ENCODE measurements at regions not wholly inside any gene's neighbourhood (a gene's known extent, or its start where the extent isn't known, plus 50 kb on each side); places are given as distances from the start of the nearest gene placed in this dataset.

DNA sequence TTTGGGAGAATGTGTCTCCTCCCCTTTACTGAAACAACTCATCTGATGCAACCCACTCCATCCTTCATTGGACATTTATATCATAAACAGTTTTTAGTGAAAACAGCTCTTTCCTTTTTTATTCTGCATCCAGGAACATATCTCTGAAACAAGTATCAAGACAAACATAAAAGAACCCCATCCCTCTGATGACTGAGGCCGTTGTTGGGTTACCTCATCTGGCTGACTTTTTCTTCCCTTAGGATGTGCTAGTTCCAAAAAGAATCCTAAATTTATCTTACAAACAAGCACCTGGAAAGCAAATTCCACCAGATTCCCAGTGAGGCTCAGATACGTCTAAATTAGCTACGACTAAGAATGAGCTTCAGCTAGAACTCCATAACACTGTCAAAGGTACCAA lies 483.7 kb upstream of the INTU start:
- Histone ChIP-seq H3K36me3 (ENCODE audit: control insufficient read depth in 4 of 4, insufficient read depth in 3 of 4, low read depth in 1 of 4, low read length in 3 of 4) (no peaks in the 10 kb centered on the region), H3K27ac (ENCODE audit: low read depth in 1 of 2, low read length in 2 of 2) (no peak overlapping the region), H3K9ac (ENCODE audit: low read depth in 1 of 2, low read length in 2 of 2) (no peak overlapping the region), H3K4me3 (ENCODE audit: low read depth in 1 of 3, low read length in 3 of 3) (no peak overlapping the region), H3K27me3 (ENCODE audit: control insufficient read depth in 4 of 4, insufficient read depth in 4 of 4, low read length in 3 of 4) (peaks cover 0 to 3% (median 0%) of the 10 kb centered on the region in 4 donors), H3K9me3 (ENCODE audit: control insufficient read depth in 4 of 4, low read length in 3 of 4) (no peaks in the 10 kb centered on the region), H3K4me1 (ENCODE audit: control insufficient read depth in 4 of 4, insufficient read depth in 4 of 4, low read length in 3 of 4) (no peaks in the 10 kb centered on the region)
- WGBS = 85% methylated on average over 3 of the region's 3 CpGs
- TF ChIP-seq SP1 (IDR thresholded peaks at IDR 0.05) (no peak), TAF1 (conservative IDR thresholded peaks at IDR 0.05) (no peak), HNF4A (conservative IDR thresholded peaks at IDR 0.05) (no peak), GABPA (IDR thresholded peaks at IDR 0.05 in 1 of 2, conservative IDR thresholded peaks at IDR 0.05 in 1 of 2) (no peak)
- TF ChIP-seq, protein P1, sequence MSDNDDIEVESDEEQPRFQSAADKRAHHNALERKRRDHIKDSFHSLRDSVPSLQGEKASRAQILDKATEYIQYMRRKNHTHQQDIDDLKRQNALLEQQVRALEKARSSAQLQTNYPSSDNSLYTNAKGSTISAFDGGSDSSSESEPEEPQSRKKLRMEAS (IDR thresholded peaks at IDR 0.05) = no peak
- DNase-seq (ENCODE audit: low spot score) = no peak

DNA sequence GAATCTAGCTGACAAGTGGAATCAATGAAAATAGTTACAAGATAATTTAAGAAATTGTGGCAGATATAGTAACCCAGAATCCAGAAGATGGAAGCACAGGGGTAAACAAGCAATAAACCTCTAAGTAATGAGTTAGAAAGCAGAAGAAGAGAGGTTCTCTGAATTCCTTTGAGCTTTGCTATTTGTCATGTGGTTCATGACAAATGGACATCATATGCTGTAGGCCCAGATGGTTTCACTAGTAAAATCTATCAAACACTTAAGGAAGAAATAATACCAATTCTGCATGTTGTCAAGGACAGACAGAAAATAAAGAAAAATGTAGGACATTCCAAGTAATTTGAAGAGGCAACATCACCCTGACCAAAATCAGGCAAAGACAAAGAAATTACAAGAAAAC lies 480.8 kb upstream of the INTU start:
- Histone ChIP-seq H3K4me1 (ENCODE audit: control insufficient read depth in 4 of 4, insufficient read depth in 4 of 4, low read length in 3 of 4) (no peaks in the 10 kb centered on the region), H3K36me3 (ENCODE audit: control insufficient read depth in 4 of 4, insufficient read depth in 3 of 4, low read depth in 1 of 4, low read length in 3 of 4) (no peaks in the 10 kb centered on the region), H3K27ac (ENCODE audit: low read depth in 1 of 2, low read length in 2 of 2) (no peak overlapping the region), H3K4me3 (ENCODE audit: low read depth in 1 of 3, low read length in 3 of 3) (no peak overlapping the region), H3K27me3 (ENCODE audit: control insufficient read depth in 4 of 4, insufficient read depth in 4 of 4, low read length in 3 of 4) (peaks cover 0 to 3% (median 0%) of the 10 kb centered on the region in 4 donors), H3K9me3 (ENCODE audit: control insufficient read depth in 4 of 4, low read length in 3 of 4) (no peaks in the 10 kb centered on the region), H3K9ac (ENCODE audit: low read depth in 1 of 2, low read length in 2 of 2) (no peak overlapping the region)
- DNase-seq (ENCODE audit: low spot score) = no peak
- TF ChIP-seq JUND (IDR thresholded peaks at IDR 0.05) (no peak), RAD21 (IDR thresholded peaks at IDR 0.05) (no peak)

DNA sequence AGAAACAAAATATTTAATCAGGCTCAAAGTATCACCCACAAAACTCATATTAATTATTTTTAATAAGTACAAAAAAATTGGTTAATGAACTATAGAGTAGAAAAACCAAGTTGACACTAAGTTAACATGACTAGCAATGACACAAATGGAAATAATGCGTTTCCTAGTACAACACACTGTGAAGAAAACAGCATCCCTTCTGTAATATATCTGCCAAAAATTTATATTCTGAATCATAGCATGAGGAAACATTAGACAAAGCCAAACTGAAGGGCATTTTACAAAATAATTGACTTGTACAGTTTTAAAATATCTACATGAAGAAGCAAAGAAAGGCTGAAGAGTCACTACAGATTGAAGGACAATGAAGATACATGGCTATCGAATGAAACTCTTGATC lies 477.6 kb upstream of the INTU start:
- Histone ChIP-seq H3K27me3 (ENCODE audit: control insufficient read depth in 4 of 4, insufficient read depth in 4 of 4, low read length in 3 of 4) (peaks cover 0 to 3% (median 0%) of the 10 kb centered on the region in 4 donors), H3K9me3 (ENCODE audit: control insufficient read depth in 4 of 4, low read length in 3 of 4) (no peaks in the 10 kb centered on the region), H3K4me1 (ENCODE audit: control insufficient read depth in 4 of 4, insufficient read depth in 4 of 4, low read length in 3 of 4) (no peaks in the 10 kb centered on the region), H3K27ac (ENCODE audit: low read depth in 1 of 2, low read length in 2 of 2) (no peak overlapping the region), H3K9ac (ENCODE audit: low read depth in 1 of 2, low read length in 2 of 2) (no peak overlapping the region), H3K4me3 (ENCODE audit: low read depth in 1 of 3, low read length in 3 of 3) (no peak overlapping the region), H3K36me3 (ENCODE audit: control insufficient read depth in 4 of 4, insufficient read depth in 3 of 4, low read depth in 1 of 4, low read length in 3 of 4) (no peaks in the 10 kb centered on the region)
- DNase-seq (ENCODE audit: low spot score) = no peak
- 82% methylated on average over 2 of the region's 2 CpGs for WGBS
- TF ChIP-seq TAF1 (conservative IDR thresholded peaks at IDR 0.05) = no peak
- TF ChIP-seq SP1 (IDR thresholded peaks at IDR 0.05) = no peak
- no peak for TF ChIP-seq JUND (IDR thresholded peaks at IDR 0.05)
- TF ChIP-seq, protein P2, sequence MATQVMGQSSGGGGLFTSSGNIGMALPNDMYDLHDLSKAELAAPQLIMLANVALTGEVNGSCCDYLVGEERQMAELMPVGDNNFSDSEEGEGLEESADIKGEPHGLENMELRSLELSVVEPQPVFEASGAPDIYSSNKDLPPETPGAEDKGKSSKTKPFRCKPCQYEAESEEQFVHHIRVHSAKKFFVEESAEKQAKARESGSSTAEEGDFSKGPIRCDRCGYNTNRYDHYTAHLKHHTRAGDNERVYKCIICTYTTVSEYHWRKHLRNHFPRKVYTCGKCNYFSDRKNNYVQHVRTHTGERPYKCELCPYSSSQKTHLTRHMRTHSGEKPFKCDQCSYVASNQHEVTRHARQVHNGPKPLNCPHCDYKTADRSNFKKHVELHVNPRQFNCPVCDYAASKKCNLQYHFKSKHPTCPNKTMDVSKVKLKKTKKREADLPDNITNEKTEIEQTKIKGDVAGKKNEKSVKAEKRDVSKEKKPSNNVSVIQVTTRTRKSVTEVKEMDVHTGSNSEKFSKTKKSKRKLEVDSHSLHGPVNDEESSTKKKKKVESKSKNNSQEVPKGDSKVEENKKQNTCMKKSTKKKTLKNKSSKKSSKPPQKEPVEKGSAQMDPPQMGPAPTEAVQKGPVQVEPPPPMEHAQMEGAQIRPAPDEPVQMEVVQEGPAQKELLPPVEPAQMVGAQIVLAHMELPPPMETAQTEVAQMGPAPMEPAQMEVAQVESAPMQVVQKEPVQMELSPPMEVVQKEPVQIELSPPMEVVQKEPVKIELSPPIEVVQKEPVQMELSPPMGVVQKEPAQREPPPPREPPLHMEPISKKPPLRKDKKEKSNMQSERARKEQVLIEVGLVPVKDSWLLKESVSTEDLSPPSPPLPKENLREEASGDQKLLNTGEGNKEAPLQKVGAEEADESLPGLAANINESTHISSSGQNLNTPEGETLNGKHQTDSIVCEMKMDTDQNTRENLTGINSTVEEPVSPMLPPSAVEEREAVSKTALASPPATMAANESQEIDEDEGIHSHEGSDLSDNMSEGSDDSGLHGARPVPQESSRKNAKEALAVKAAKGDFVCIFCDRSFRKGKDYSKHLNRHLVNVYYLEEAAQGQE (IDR thresholded peaks at IDR 0.05) = no peak
- TF ChIP-seq RXRA (IDR thresholded peaks at IDR 0.05) = no peak
- no peak for TF ChIP-seq HNF4G (IDR thresholded peaks at IDR 0.05)
- no peak for TF ChIP-seq RAD21 (IDR thresholded peaks at IDR 0.05)
- no peak for TF ChIP-seq HNF4A (conservative IDR thresholded peaks at IDR 0.05)
- no peak for TF ChIP-seq EGR1 (IDR thresholded peaks at IDR 0.05; ENCODE audit: low read depth in 2 of 2)
- TF ChIP-seq GABPA (IDR thresholded peaks at IDR 0.05 in 1 of 2, conservative IDR thresholded peaks at IDR 0.05 in 1 of 2) = no peak
- TF ChIP-seq, protein P3, sequence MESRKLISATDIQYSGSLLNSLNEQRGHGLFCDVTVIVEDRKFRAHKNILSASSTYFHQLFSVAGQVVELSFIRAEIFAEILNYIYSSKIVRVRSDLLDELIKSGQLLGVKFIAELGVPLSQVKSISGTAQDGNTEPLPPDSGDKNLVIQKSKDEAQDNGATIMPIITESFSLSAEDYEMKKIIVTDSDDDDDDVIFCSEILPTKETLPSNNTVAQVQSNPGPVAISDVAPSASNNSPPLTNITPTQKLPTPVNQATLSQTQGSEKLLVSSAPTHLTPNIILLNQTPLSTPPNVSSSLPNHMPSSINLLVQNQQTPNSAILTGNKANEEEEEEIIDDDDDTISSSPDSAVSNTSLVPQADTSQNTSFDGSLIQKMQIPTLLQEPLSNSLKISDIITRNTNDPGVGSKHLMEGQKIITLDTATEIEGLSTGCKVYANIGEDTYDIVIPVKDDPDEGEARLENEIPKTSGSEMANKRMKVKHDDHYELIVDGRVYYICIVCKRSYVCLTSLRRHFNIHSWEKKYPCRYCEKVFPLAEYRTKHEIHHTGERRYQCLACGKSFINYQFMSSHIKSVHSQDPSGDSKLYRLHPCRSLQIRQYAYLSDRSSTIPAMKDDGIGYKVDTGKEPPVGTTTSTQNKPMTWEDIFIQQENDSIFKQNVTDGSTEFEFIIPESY (IDR thresholded peaks at IDR 0.05) = no peak
- TF ChIP-seq, protein P1 (IDR thresholded peaks at IDR 0.05) = no peak
- TF ChIP-seq, protein P4, sequence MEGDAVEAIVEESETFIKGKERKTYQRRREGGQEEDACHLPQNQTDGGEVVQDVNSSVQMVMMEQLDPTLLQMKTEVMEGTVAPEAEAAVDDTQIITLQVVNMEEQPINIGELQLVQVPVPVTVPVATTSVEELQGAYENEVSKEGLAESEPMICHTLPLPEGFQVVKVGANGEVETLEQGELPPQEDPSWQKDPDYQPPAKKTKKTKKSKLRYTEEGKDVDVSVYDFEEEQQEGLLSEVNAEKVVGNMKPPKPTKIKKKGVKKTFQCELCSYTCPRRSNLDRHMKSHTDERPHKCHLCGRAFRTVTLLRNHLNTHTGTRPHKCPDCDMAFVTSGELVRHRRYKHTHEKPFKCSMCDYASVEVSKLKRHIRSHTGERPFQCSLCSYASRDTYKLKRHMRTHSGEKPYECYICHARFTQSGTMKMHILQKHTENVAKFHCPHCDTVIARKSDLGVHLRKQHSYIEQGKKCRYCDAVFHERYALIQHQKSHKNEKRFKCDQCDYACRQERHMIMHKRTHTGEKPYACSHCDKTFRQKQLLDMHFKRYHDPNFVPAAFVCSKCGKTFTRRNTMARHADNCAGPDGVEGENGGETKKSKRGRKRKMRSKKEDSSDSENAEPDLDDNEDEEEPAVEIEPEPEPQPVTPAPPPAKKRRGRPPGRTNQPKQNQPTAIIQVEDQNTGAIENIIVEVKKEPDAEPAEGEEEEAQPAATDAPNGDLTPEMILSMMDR (IDR thresholded peaks at IDR 0.05; ENCODE audit: low read depth, low read length, missing input control) = no peak
- TF ChIP-seq NR2F2 (IDR thresholded peaks at IDR 0.05) = no peak
- TF ChIP-seq, protein P5, sequence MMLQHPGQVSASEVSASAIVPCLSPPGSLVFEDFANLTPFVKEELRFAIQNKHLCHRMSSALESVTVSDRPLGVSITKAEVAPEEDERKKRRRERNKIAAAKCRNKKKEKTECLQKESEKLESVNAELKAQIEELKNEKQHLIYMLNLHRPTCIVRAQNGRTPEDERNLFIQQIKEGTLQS (IDR thresholded peaks at IDR 0.05) = no peak
